SK-N-MC (cell line): ENCODE measurements at regions not wholly inside any gene's neighbourhood (a gene's known extent, or its start where the extent isn't known, plus 50 kb on each side); places are given as distances from the start of the nearest gene placed in this dataset.

Experiments used
- EZH2 ChIP-seq: fragments of 200-600 bp; sonication (generic); IDR thresholded peaks from one replicate; pipeline ENCODE4 v1.6.1; 2017; ENCODE audit warnings: antibody characterized with exemption
- POLR2AphosphoS5 ChIP-seq: IDR thresholded peaks from 2 replicates; pipeline ENCODE4 v1.6.1; 2012; ENCODE audit warnings: mild to moderate bottlenecking, low read depth, low read length, borderline replicate concordance

GRCh38 chr3:147989344-147989743 is 580.2 kb downstream of the ZIC1 start:
- TF ChIP-seq POLR2AphosphoS5 (no peak), EZH2 (no peak)
